ENCODE measurements at regions not wholly inside any gene's neighbourhood (a gene's known extent, or its start where the extent isn't known, plus 50 kb on each side); places are given as distances from the start of the nearest gene placed in this dataset.

DNA sequence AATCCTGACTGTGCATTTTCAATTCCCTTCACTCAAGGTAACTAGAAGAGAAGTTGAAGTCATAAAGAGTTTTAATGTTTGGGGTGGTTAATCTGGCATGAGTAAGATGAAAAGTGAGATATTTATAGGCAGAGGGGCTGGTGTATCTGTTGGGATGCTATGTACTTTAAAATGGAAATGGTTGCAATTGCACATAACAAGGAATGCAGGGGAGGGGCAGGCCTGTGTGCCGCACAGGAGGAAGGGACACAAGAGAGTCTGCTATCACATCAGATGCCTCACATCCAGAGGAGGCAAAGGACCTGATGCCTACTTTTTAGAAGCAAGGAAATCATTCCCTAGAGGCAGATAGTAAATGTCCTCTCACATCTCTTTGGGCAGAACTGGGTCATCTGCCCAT lies 55.5 kb upstream of the OSMR start:
- no peak for ATAC-seq
- 0% methylated on average over 1 of the region's 1 CpG for WGBS (ENCODE audit: low lambda C conversion rate)
- no peaks in the 10 kb centered on the region for H4K20me1 ChIP-seq (ENCODE audit: insufficient read depth, low read length)
- POLR2A ChIA-PET, result no interaction called here
- in situ Hi-C loops (cut with HindIII; ENCODE audit: extremely low pct_ligation_motif_present, low pct_unique_long_range_greater_than_20kb), result no loop called here
- no peak overlapping the region for H3K27ac ChIP-seq (ENCODE audit: extremely low read length, insufficient read depth, low read length)
- no peaks in the 10 kb centered on the region for H3K4me1 ChIP-seq (ENCODE audit: insufficient read depth, low read length)
- H3K9me3 ChIP-seq (ENCODE audit: low read length), result no peaks in the 10 kb centered on the region
- H3K36me3 ChIP-seq (replicated peaks in 1 of 2; ENCODE audit: control insufficient read depth in 1 of 2, insufficient read depth in 2 of 2, low read length in 2 of 2), result no peaks in the 10 kb centered on the region
- H3K79me2 ChIP-seq (ENCODE audit: insufficient read depth, low read length), result no peaks in the 10 kb centered on the region
- CTCF ChIA-PET (ENCODE audit: low intra/inter-chr PET ratio, low total read pairs), result no interaction called here
- H3K4me2 ChIP-seq (ENCODE audit: low read depth, low read length), result no peak overlapping the region
- BruUV-seq (replicated peaks), result no TSS peak
- no peak overlapping the region for H3K9ac ChIP-seq (ENCODE audit: insufficient read depth, low read depth, low read length)
- no peak for FAIRE-seq
- H3K4me3 ChIP-seq (replicated peaks in 1 of 3; ENCODE audit: insufficient read depth in 1 of 3, low read depth in 2 of 3, low read length in 3 of 3), result no peak overlapping the region
- DNase-seq (ENCODE audit: low spot score), result no peak
- H3K27me3 ChIP-seq (ENCODE audit: control insufficient read depth in 1 of 2, insufficient read depth in 2 of 2, low read length in 2 of 2), result peaks cover 0 to 3% of the 10 kb centered on the region in 2 experiments; a peak in 1 of 5 replicates
- TF ChIP-seq IRF2 (CRISPR knock-in tag; IDR thresholded peaks at IDR 0.05), result no peak
- TF ChIP-seq KDM3A (CRISPR knock-in tag; IDR thresholded peaks at IDR 0.05; ENCODE audit: low read depth), result no peak
- no peak for TF ChIP-seq SP4 (CRISPR knock-in tag; IDR thresholded peaks at IDR 0.05)
- TF ChIP-seq ZSCAN22 (CRISPR knock-in tag; IDR thresholded peaks at IDR 0.05), result no peak
- TF ChIP-seq FOXP1 (IDR thresholded peaks at IDR 0.05), result no peak
- TF ChIP-seq FOXP1 (CRISPR knock-in tag; IDR thresholded peaks at IDR 0.05), result no peak
- no peak for TF ChIP-seq ZNF567 (CRISPR knock-in tag; IDR thresholded peaks at IDR 0.05; ENCODE audit: borderline replicate concordance)
- intact Hi-C loops (cut with micrococcal nuclease; ENCODE audit: unreplicated experiment), result no loop called here
- H2AFZ ChIP-seq (ENCODE audit: low read length), result no peak overlapping the region

DNA sequence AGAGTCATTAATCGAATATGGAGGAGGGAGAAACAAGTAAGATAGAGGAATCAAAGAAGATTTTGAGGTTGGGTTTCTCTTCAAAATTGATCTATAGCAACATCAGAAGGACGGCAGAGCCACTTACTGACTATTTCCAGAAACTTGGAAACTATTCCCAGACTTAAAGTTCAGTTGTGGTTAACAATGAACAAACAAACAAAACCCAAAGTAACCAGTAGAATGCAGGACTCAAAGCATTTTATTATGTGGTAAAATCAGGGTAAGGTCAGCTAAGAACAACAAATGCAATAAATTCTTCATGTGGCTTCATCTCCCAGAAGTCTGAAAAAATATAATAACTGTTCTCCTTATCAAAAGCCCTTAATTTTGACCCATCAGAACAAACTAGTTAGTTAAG lies 54.9 kb upstream of the OSMR start:
- no peaks in the 10 kb centered on the region for H3K36me3 ChIP-seq (replicated peaks in 1 of 2; ENCODE audit: control insufficient read depth in 1 of 2, insufficient read depth in 2 of 2, low read length in 2 of 2)
- H3K79me2 ChIP-seq (ENCODE audit: insufficient read depth, low read length), result no peaks in the 10 kb centered on the region
- H3K27me3 ChIP-seq (ENCODE audit: control insufficient read depth in 1 of 2, insufficient read depth in 2 of 2, low read length in 2 of 2), result peaks cover 0 to 3% of the 10 kb centered on the region in 2 experiments; a peak in 1 of 5 replicates
- H4K20me1 ChIP-seq (ENCODE audit: insufficient read depth, low read length), result no peaks in the 10 kb centered on the region
- CTCF ChIA-PET (ENCODE audit: low intra/inter-chr PET ratio, low total read pairs), result no interaction called here
- no TSS peak for BruUV-seq (replicated peaks)
- H3K9ac ChIP-seq (ENCODE audit: insufficient read depth, low read depth, low read length), result no peak overlapping the region
- H3K4me2 ChIP-seq (ENCODE audit: low read depth, low read length), result no peak overlapping the region
- ATAC-seq (no peak), FAIRE-seq (no peak), DNase-seq (ENCODE audit: low spot score) (no peak)
- no peak overlapping the region for H3K27ac ChIP-seq (ENCODE audit: extremely low read length, insufficient read depth, low read length)
- no peak overlapping the region for H2AFZ ChIP-seq (ENCODE audit: low read length)
- POLR2A ChIA-PET, result no interaction called here
- H3K9me3 ChIP-seq (ENCODE audit: low read length), result no peaks in the 10 kb centered on the region
- no peak overlapping the region for H3K4me3 ChIP-seq (replicated peaks in 1 of 3; ENCODE audit: insufficient read depth in 1 of 3, low read depth in 2 of 3, low read length in 3 of 3)
- in situ Hi-C loops (cut with HindIII; ENCODE audit: extremely low pct_ligation_motif_present, low pct_unique_long_range_greater_than_20kb) (no loop called here), intact Hi-C loops (cut with micrococcal nuclease; ENCODE audit: unreplicated experiment) (no loop called here)
- H3K4me1 ChIP-seq (ENCODE audit: insufficient read depth, low read length), result no peaks in the 10 kb centered on the region
- 2% methylated on average over 2 of the region's 2 CpGs for WGBS (ENCODE audit: low lambda C conversion rate)
- no peak for TF ChIP-seq ZNF549 (CRISPR knock-in tag; IDR thresholded peaks at IDR 0.05)
- TF ChIP-seq, protein P1, sequence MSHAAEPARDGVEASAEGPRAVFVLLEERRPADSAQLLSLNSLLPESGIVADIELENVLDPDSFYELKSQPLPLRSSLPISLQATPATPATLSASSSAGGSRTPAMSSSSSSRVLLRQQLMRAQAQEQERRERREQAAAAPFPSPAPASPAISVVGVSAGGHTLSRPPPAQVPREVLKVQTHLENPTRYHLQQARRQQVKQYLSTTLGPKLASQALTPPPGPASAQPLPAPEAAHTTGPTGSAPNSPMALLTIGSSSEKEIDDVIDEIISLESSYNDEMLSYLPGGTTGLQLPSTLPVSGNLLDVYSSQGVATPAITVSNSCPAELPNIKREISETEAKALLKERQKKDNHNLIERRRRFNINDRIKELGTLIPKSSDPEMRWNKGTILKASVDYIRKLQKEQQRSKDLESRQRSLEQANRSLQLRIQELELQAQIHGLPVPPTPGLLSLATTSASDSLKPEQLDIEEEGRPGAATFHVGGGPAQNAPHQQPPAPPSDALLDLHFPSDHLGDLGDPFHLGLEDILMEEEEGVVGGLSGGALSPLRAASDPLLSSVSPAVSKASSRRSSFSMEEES (CRISPR knock-in tag; IDR thresholded peaks at IDR 0.05), result no peak
